HepG2 (cell line): ENCODE measurements at regions not wholly inside any gene's neighbourhood (a gene's known extent, or its start where the extent isn't known, plus 50 kb on each side); places are given as distances from the start of the nearest gene placed in this dataset.

Source experiments
- ARNT2 ChIP-seq: sonication (generic); formaldehyde crosslinking; IDR thresholded peaks from 2 replicates; pipeline ENCODE4 v1.8.0; 2022; ENCODE audit warnings: mild to moderate bottlenecking, low read depth, missing genetic modification reagents, moderate library complexity
- MIER2 ChIP-seq: IDR thresholded peaks from 2 replicates; pipeline ENCODE4 v1.6.1; 2016; ENCODE audit warnings: missing biosample characterization, missing genetic modification reagents
- SP2 ChIP-seq: sonication (generic); formaldehyde crosslinking; IDR thresholded peaks from 2 replicates; pipeline ENCODE4 v1.5.1; 2020; ENCODE audit warnings: mild to moderate bottlenecking, missing genetic modification reagents
- ZNF550 ChIP-seq: sonication (generic); formaldehyde crosslinking; IDR thresholded peaks from 2 replicates; pipeline ENCODE4 v1.4.0; 2020; ENCODE audit warnings: mild to moderate bottlenecking, missing genetic modification reagents, borderline replicate concordance
- ZNF790 ChIP-seq: sonication (generic); formaldehyde crosslinking; IDR thresholded peaks from 2 replicates; pipeline ENCODE4 v1.8.0; 2022; ENCODE audit warnings: missing genetic modification reagents, mild to moderate bottlenecking, borderline replicate concordance
- TF ChIP-seq, protein P1 (sequence below): sonication (generic); formaldehyde crosslinking; IDR thresholded peaks from 2 replicates; pipeline ENCODE4 v1.5.0; 2020; ENCODE audit warnings: mild to moderate bottlenecking, missing genetic modification reagents, borderline replicate concordance
- TF ChIP-seq, protein P2 (sequence below), 2 experiments: fragments of 450-650 bp in 1 of 2; sonication (generic) in 1 of 2; formaldehyde crosslinking in 1 of 2; IDR thresholded peaks; 2 replicates each; pipeline versions ENCODE4 v1.6.1 to v1.8.0; 2016 to 2022; ENCODE audit warnings: antibody characterized with exemption in 1 of 2, mild to moderate bottlenecking in 1 of 2, missing genetic modification reagents in 1 of 2

DNA sequence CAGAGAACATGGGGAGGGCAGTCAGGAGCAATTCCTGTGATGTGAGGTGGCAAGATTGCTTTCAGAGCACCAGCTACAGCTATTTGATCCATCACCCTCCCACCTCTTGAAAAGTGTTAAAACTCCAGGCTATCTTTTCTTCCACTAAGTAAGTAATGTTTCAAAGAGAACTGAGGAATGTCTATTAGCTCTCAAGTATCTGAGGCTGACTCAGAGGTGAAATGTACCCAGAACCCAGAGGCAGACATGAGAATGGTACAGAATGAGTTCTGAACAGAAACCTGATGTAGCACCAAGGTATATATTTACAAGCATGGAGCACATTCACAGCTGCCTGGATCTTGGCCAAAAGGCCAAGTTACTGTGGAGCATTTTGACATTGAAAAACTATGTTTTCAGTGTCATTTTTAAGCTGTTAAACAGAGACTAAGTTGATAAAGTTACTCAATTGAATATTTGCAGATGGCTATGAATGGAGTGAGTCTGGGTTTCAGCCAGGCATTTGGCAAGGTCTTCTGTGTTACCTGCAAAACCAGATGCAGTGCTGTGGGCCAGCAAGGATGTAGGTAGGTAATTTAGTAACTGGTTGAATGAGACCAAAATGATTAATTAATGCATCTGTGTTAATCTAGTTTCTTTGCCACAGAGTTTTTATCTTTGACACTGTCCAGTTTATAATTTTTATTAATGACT lies 227.7 kb upstream of the CD96 start (continued):
- TF ChIP-seq, protein P1, sequence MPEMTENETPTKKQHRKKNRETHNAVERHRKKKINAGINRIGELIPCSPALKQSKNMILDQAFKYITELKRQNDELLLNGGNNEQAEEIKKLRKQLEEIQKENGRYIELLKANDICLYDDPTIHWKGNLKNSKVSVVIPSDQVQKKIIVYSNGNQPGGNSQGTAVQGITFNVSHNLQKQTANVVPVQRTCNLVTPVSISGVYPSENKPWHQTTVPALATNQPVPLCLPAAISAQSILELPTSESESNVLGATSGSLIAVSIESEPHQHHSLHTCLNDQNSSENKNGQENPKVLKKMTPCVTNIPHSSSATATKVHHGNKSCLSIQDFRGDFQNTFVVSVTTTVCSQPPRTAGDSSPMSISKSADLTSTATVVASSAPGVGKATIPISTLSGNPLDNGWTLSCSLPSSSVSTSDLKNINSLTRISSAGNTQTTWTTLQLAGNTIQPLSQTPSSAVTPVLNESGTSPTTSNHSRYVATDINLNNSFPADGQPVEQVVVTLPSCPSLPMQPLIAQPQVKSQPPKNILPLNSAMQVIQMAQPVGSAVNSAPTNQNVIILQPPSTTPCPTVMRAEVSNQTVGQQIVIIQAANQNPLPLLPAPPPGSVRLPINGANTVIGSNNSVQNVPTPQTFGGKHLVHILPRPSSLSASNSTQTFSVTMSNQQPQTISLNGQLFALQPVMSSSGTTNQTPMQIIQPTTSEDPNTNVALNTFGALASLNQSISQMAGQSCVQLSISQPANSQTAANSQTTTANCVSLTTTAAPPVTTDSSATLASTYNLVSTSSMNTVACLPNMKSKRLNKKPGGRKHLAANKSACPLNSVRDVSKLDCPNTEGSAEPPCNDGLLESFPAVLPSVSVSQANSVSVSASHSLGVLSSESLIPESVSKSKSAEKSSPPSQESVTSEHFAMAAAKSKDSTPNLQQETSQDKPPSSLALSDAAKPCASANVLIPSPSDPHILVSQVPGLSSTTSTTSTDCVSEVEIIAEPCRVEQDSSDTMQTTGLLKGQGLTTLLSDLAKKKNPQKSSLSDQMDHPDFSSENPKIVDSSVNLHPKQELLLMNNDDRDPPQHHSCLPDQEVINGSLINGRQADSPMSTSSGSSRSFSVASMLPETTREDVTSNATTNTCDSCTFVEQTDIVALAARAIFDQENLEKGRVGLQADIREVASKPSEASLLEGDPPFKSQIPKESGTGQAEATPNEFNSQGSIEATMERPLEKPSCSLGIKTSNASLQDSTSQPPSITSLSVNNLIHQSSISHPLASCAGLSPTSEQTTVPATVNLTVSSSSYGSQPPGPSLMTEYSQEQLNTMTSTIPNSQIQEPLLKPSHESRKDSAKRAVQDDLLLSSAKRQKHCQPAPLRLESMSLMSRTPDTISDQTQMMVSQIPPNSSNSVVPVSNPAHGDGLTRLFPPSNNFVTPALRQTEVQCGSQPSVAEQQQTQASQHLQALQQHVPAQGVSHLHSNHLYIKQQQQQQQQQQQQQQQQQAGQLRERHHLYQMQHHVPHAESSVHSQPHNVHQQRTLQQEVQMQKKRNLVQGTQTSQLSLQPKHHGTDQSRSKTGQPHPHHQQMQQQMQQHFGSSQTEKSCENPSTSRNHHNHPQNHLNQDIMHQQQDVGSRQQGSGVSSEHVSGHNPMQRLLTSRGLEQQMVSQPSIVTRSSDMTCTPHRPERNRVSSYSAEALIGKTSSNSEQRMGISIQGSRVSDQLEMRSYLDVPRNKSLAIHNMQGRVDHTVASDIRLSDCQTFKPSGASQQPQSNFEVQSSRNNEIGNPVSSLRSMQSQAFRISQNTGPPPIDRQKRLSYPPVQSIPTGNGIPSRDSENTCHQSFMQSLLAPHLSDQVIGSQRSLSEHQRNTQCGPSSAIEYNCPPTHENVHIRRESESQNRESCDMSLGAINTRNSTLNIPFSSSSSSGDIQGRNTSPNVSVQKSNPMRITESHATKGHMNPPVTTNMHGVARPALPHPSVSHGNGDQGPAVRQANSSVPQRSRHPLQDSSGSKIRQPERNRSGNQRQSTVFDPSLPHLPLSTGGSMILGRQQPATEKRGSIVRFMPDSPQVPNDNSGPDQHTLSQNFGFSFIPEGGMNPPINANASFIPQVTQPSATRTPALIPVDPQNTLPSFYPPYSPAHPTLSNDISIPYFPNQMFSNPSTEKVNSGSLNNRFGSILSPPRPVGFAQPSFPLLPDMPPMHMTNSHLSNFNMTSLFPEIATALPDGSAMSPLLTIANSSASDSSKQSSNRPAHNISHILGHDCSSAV, result no peak
- TF ChIP-seq, protein P2, sequence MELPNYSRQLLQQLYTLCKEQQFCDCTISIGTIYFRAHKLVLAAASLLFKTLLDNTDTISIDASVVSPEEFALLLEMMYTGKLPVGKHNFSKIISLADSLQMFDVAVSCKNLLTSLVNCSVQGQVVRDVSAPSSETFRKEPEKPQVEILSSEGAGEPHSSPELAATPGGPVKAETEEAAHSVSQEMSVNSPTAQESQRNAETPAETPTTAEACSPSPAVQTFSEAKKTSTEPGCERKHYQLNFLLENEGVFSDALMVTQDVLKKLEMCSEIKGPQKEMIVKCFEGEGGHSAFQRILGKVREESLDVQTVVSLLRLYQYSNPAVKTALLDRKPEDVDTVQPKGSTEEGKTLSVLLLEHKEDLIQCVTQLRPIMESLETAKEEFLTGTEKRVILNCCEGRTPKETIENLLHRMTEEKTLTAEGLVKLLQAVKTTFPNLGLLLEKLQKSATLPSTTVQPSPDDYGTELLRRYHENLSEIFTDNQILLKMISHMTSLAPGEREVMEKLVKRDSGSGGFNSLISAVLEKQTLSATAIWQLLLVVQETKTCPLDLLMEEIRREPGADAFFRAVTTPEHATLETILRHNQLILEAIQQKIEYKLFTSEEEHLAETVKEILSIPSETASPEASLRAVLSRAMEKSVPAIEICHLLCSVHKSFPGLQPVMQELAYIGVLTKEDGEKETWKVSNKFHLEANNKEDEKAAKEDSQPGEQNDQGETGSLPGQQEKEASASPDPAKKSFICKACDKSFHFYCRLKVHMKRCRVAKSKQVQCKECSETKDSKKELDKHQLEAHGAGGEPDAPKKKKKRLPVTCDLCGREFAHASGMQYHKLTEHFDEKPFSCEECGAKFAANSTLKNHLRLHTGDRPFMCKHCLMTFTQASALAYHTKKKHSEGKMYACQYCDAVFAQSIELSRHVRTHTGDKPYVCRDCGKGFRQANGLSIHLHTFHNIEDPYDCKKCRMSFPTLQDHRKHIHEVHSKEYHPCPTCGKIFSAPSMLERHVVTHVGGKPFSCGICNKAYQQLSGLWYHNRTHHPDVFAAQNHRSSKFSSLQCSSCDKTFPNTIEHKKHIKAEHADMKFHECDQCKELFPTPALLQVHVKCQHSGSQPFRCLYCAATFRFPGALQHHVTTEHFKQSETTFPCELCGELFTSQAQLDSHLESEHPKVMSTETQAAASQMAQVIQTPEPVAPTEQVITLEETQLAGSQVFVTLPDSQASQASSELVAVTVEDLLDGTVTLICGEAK (IDR thresholded peaks at IDR 0.05), result no peak
- TF ChIP-seq, protein P2 (CRISPR knock-in tag; IDR thresholded peaks at IDR 0.05), result no peak
- TF ChIP-seq ARNT2 (CRISPR knock-in tag) (no peak), ZNF790 (CRISPR knock-in tag) (no peak), MIER2 (CRISPR knock-in tag) (no peak), ZNF550 (CRISPR knock-in tag) (no peak), SP2 (no peak)
